ENCODE measurements at regions not wholly inside any gene's neighbourhood (a gene's known extent, or its start where the extent isn't known, plus 50 kb on each side); places are given as distances from the start of the nearest gene placed in this dataset.

GRCh38 chr4:180422989-180423711 is 1820.1 kb upstream of the TENM3 start:
- Mint-ChIP-seq H3K9me3 (peaks cover 0 to 8% (median 5%) of the 10 kb centered on the region in 5 donors), H3K4me1 (no peaks in the 10 kb centered on the region), H3K36me3 (no peaks in the 10 kb centered on the region), H3K4me3 (no peak overlapping the region), H3K27ac (no peak overlapping the region), H3K27me3 (no peaks in the 10 kb centered on the region)
- DNase-seq = no peak
- CTCF ChIA-PET = no interaction called here
- no peaks in the 10 kb centered on the region for H3K36me3 ChIP-seq (ENCODE audit: insufficient read depth, low read length)
- POLR2A ChIA-PET = no interaction called here
- no peak overlapping the region for H3K27ac ChIP-seq (ENCODE audit: low read depth, low read length)
- H3K27me3 ChIP-seq (ENCODE audit: insufficient read depth, low read length, poor library complexity, severe bottlenecking) = no peaks in the 10 kb centered on the region
- no peaks in the 10 kb centered on the region for H3K4me1 ChIP-seq (ENCODE audit: insufficient read depth, low read length)
- H3K9me3 ChIP-seq (ENCODE audit: low read length) = no peaks in the 10 kb centered on the region
- H3K4me3 ChIP-seq (ENCODE audit: low read length) = no peak overlapping the region

GRCh38 chr4:180423712-180424057 is 1819.5 kb upstream of the TENM3 start:
- Mint-ChIP-seq H3K4me3 (no peak overlapping the region), H3K27me3 (no peaks in the 10 kb centered on the region), H3K4me1 (no peaks in the 10 kb centered on the region), H3K27ac (no peak overlapping the region), H3K36me3 (no peaks in the 10 kb centered on the region), H3K9me3 (peaks cover 0 to 8% (median under 1%) of the 10 kb centered on the region in 5 donors)
- H3K36me3 ChIP-seq (ENCODE audit: insufficient read depth, low read length) = no peaks in the 10 kb centered on the region
- H3K27ac ChIP-seq (ENCODE audit: low read depth, low read length) = no peak overlapping the region
- ChIA-PET POLR2A (no interaction called here), CTCF (no interaction called here)
- H3K4me1 ChIP-seq (ENCODE audit: insufficient read depth, low read length) = no peaks in the 10 kb centered on the region
- H3K4me3 ChIP-seq (ENCODE audit: low read length) = no peak overlapping the region
- no peaks in the 10 kb centered on the region for H3K9me3 ChIP-seq (ENCODE audit: low read length)
- H3K27me3 ChIP-seq (ENCODE audit: insufficient read depth, low read length, poor library complexity, severe bottlenecking) = no peaks in the 10 kb centered on the region
- DNase-seq = no peak

- Histone ChIP-seq H3K9me3 (ENCODE audit: low read length) (no peaks in the 10 kb centered on the region), H3K27me3 (ENCODE audit: insufficient read depth, low read length, poor library complexity, severe bottlenecking) (no peaks in the 10 kb centered on the region), H3K4me1 (ENCODE audit: insufficient read depth, low read length) (no peaks in the 10 kb centered on the region), H3K4me3 (ENCODE audit: low read length) (no peak overlapping the region), H3K27ac (ENCODE audit: low read depth, low read length) (no peak overlapping the region), H3K36me3 (ENCODE audit: insufficient read depth, low read length) (no peaks in the 10 kb centered on the region)
- ChIA-PET POLR2A (no interaction called here), CTCF (no interaction called here)
- H3K36me3 Mint-ChIP-seq = no peaks in the 10 kb centered on the region
- peaks cover 0 to 14% (median 3%) of the 10 kb centered on the region in 5 donors for H3K9me3 Mint-ChIP-seq
- DNase-seq = no peak
- H3K27ac Mint-ChIP-seq = no peak overlapping the region
- H3K4me3 Mint-ChIP-seq = no peak overlapping the region
- H3K4me1 Mint-ChIP-seq = no peaks in the 10 kb centered on the region
- no peaks in the 10 kb centered on the region for H3K27me3 Mint-ChIP-seq
Measured at GRCh38 chr4:180426938-180427337, 1816.3 kb upstream of the TENM3 start.

DNA sequence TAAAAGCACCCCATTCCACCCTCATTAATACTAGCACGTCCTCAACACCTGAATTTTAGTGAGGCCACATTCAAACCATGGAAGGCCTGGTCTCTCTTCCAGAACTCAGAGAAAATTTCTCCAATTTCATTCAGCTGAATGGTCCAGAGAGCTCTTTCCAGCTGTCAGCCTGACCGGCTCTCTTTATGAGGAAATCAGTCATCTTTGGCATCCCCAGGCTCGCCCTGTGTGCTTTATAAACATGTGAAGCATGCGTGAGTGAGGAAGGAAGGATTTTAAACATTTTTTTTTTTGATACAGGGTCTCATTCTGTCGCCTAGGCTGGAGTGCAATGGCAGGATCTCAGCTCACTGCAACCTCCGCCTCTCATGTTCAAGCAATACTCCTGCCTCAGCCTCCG is 1812.9 kb upstream of the TENM3 start:
- Mint-ChIP-seq H3K9me3 (peaks cover 0 to 7% (median 4%) of the 10 kb centered on the region in 5 donors), H3K36me3 (no peaks in the 10 kb centered on the region), H3K4me3 (no peak overlapping the region), H3K27me3 (no peaks in the 10 kb centered on the region), H3K4me1 (no peaks in the 10 kb centered on the region), H3K27ac (no peak overlapping the region)
- no peaks in the 10 kb centered on the region for H3K4me1 ChIP-seq (ENCODE audit: insufficient read depth, low read length)
- no peak overlapping the region for H3K27ac ChIP-seq (ENCODE audit: low read depth, low read length)
- H3K36me3 ChIP-seq (ENCODE audit: insufficient read depth, low read length) = no peaks in the 10 kb centered on the region
- no peaks in the 10 kb centered on the region for H3K27me3 ChIP-seq (ENCODE audit: insufficient read depth, low read length, poor library complexity, severe bottlenecking)
- H3K4me3 ChIP-seq (ENCODE audit: low read length) = no peak overlapping the region
- no peak for DNase-seq
- ChIA-PET CTCF (no interaction called here), POLR2A (no interaction called here)
- no peaks in the 10 kb centered on the region for H3K9me3 ChIP-seq (ENCODE audit: low read length)

GRCh38 chr4:180434131-180434895 is 1808.9 kb upstream of the TENM3 start:
- Mint-ChIP-seq H3K27me3 (no peaks in the 10 kb centered on the region), H3K4me3 (no peak overlapping the region), H3K4me1 (no peaks in the 10 kb centered on the region), H3K36me3 (no peaks in the 10 kb centered on the region), H3K9me3 (peaks cover 0 to 5% (median under 1%) of the 10 kb centered on the region in 5 donors), H3K27ac (no peak overlapping the region)
- no peak overlapping the region for H3K27ac ChIP-seq (ENCODE audit: low read depth, low read length)
- no peaks in the 10 kb centered on the region for H3K9me3 ChIP-seq (ENCODE audit: low read length)
- no peak overlapping the region for H3K4me3 ChIP-seq (ENCODE audit: low read length)
- H3K4me1 ChIP-seq (ENCODE audit: insufficient read depth, low read length) = no peaks in the 10 kb centered on the region
- DNase-seq = no peak
- ChIA-PET CTCF (no interaction called here), POLR2A (no interaction called here)
- H3K36me3 ChIP-seq (ENCODE audit: insufficient read depth, low read length) = no peaks in the 10 kb centered on the region
- H3K27me3 ChIP-seq (ENCODE audit: insufficient read depth, low read length, poor library complexity, severe bottlenecking) = no peaks in the 10 kb centered on the region

- no peaks in the 10 kb centered on the region for H3K4me1 Mint-ChIP-seq
- no peak overlapping the region for H3K27ac Mint-ChIP-seq
- no peaks in the 10 kb centered on the region for H3K36me3 Mint-ChIP-seq
- POLR2A ChIA-PET = no interaction called here
- no peaks in the 10 kb centered on the region for H3K9me3 ChIP-seq (ENCODE audit: low read length)
- no peak overlapping the region for H3K4me3 Mint-ChIP-seq
- no peak overlapping the region for H3K27ac ChIP-seq (ENCODE audit: low read depth, low read length)
- no peaks in the 10 kb centered on the region for H3K27me3 ChIP-seq (ENCODE audit: insufficient read depth, low read length, poor library complexity, severe bottlenecking)
- H3K4me1 ChIP-seq (ENCODE audit: insufficient read depth, low read length) = no peaks in the 10 kb centered on the region
- CTCF ChIA-PET = no interaction called here
- H3K36me3 ChIP-seq (ENCODE audit: insufficient read depth, low read length) = no peaks in the 10 kb centered on the region
- H3K9me3 Mint-ChIP-seq = peaks cover 0 to 7% (median 6%) of the 10 kb centered on the region in 5 donors
- no peaks in the 10 kb centered on the region for H3K27me3 Mint-ChIP-seq
- no peak for DNase-seq
- no peak overlapping the region for H3K4me3 ChIP-seq (ENCODE audit: low read length)
Measured at GRCh38 chr4:180436361-180436760, 1806.8 kb upstream of the TENM3 start.

DNA sequence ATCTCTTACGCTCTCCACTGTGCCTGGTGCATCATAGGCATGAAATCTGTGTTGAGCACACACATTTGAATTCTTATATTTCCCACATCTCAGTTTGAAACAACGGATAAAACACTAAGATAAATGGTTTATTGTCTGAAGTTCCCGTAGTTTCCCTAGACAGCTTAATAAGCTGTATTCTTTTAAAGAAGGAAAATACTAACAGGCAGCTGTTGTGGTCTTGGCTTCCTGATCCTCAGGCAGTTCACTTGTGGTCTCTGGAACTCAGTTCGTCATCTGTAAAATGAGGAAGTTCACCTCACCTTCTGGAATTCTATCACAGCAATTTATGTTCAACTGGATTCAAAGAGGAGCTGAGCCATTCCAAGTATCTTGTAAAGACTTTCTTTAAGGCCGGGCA is 1805.6 kb upstream of the TENM3 start:
- no peak overlapping the region for H3K4me3 ChIP-seq (ENCODE audit: low read length)
- no peak for DNase-seq
- H3K27me3 ChIP-seq (ENCODE audit: insufficient read depth, low read length, poor library complexity, severe bottlenecking) = no peaks in the 10 kb centered on the region
- H3K9me3 Mint-ChIP-seq = peaks cover 0 to 7% (median 6%) of the 10 kb centered on the region in 5 donors
- POLR2A ChIA-PET = no interaction called here
- no peaks in the 10 kb centered on the region for H3K9me3 ChIP-seq (ENCODE audit: low read length)
- no peaks in the 10 kb centered on the region for H3K4me1 ChIP-seq (ENCODE audit: insufficient read depth, low read length)
- no peaks in the 10 kb centered on the region for H3K36me3 Mint-ChIP-seq
- H3K27ac Mint-ChIP-seq = no peak overlapping the region
- H3K36me3 ChIP-seq (ENCODE audit: insufficient read depth, low read length) = no peaks in the 10 kb centered on the region
- no peaks in the 10 kb centered on the region for H3K4me1 Mint-ChIP-seq
- no peak overlapping the region for H3K4me3 Mint-ChIP-seq
- CTCF ChIA-PET = no interaction called here
- no peaks in the 10 kb centered on the region for H3K27me3 Mint-ChIP-seq
- no peak overlapping the region for H3K27ac ChIP-seq (ENCODE audit: low read depth, low read length)

DNA sequence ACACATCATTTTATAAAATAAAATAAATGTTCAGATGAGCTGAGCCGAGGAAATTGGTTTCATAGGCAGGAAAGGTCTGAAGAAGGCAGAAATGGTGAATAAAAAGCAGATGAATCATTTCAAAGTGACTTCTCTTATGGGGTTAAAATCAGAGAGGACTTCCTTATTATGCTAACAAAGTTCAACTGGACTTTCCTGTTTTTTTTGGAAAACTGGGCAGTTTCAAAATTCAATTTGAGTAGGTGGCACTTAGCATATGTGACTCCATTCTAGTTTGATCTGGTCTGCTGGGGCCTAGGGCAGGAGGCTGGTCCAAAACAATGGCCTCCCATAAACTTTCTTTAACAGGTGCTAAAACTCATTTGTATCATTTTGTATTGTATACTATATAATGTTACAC is 1794.9 kb upstream of the TENM3 start:
- Histone ChIP-seq H3K4me1 (ENCODE audit: insufficient read depth, low read length) (no peaks in the 10 kb centered on the region), H3K27ac (ENCODE audit: low read depth, low read length) (no peak overlapping the region), H3K4me3 (ENCODE audit: low read length) (no peak overlapping the region), H3K9me3 (ENCODE audit: low read length) (no peaks in the 10 kb centered on the region), H3K27me3 (ENCODE audit: insufficient read depth, low read length, poor library complexity, severe bottlenecking) (no peaks in the 10 kb centered on the region), H3K36me3 (ENCODE audit: insufficient read depth, low read length) (no peaks in the 10 kb centered on the region)
- Mint-ChIP-seq H3K27me3 (no peaks in the 10 kb centered on the region), H3K36me3 (no peaks in the 10 kb centered on the region), H3K4me3 (no peak overlapping the region), H3K4me1 (no peaks in the 10 kb centered on the region), H3K27ac (no peak overlapping the region), H3K9me3 (peaks cover 0 to 12% (median 3%) of the 10 kb centered on the region in 5 donors)
- DNase-seq = no peak
- ChIA-PET POLR2A (no interaction called here), CTCF (no interaction called here)
